ENCODE measurements at regions not wholly inside any gene's neighbourhood (a gene's known extent, or its start where the extent isn't known, plus 50 kb on each side); places are given as distances from the start of the nearest gene placed in this dataset.

DNA sequence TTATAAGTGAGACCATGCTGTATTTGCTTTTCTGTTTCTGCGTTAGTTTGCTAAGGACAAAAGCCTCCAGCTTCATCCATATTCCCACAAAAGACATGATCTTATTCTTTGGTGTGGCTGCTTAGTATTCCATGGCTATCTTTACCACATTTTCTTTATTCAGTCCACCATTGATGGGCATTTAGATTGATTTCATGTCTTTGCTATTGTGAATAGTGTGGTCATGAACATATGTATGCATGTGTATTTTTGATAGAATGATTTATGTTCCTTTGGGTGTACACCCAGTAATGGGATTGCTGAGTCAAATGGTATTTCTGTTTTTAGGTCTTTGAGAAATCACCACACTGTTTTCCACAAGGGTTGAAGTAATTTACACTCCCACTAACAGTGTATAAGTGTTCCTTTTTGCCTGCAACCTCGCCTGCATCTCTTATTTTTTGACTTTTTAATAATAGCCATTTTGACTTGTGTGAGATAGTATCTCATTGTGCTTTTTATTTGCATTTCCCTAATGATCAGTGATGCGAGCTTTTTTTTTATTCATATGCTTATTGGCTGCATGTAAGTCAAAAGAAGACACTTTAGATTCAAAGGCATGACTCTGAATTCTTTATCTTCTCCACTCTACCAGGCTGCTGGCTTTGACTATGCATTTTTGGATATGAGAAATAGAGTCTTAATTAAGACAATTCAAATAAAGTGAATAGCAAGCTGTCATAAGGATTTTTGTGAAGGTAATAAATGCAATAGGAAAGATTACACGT, 183.3 kb upstream of the SYNPR start:
- H3K9me3 ChIP-seq = no peaks in the 10 kb centered on the region
- H3K27ac ChIP-seq = no peak overlapping the region
- TF ChIP-seq, protein P1, sequence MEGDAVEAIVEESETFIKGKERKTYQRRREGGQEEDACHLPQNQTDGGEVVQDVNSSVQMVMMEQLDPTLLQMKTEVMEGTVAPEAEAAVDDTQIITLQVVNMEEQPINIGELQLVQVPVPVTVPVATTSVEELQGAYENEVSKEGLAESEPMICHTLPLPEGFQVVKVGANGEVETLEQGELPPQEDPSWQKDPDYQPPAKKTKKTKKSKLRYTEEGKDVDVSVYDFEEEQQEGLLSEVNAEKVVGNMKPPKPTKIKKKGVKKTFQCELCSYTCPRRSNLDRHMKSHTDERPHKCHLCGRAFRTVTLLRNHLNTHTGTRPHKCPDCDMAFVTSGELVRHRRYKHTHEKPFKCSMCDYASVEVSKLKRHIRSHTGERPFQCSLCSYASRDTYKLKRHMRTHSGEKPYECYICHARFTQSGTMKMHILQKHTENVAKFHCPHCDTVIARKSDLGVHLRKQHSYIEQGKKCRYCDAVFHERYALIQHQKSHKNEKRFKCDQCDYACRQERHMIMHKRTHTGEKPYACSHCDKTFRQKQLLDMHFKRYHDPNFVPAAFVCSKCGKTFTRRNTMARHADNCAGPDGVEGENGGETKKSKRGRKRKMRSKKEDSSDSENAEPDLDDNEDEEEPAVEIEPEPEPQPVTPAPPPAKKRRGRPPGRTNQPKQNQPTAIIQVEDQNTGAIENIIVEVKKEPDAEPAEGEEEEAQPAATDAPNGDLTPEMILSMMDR (IDR thresholded peaks at IDR 0.05) = no peak
- TF ChIP-seq POLR2A (IDR thresholded peaks at IDR 0.05) = no peak
- WGBS, 2 donors = 81 to 86% methylated on average over 4 of the region's 4 CpGs
- no peak overlapping the region for H3K4me3 ChIP-seq (replicated peaks in 1 of 3)
- no peaks in the 10 kb centered on the region for H3K27me3 ChIP-seq
- no peaks in the 10 kb centered on the region for H3K4me1 ChIP-seq
- intact Hi-C loops (cut with DNase I) = no loop called here
- no peak for DNase-seq
- no peaks in the 10 kb centered on the region for H3K36me3 ChIP-seq

GRCh38 chr3:63096248-63097058, 181.7 kb upstream of the SYNPR start:
- Histone ChIP-seq H3K9me3 (no peaks in the 10 kb centered on the region), H3K4me1 (no peaks in the 10 kb centered on the region), H3K27ac (no peak overlapping the region), H3K27me3 (no peaks in the 10 kb centered on the region), H3K4me3 (replicated peaks in 1 of 3) (no peak overlapping the region), H3K36me3 (no peaks in the 10 kb centered on the region)
- no peak for DNase-seq
- intact Hi-C loops (cut with DNase I) = no loop called here
- 90 to 93% methylated on average over 29 to 30 of the region's 32 CpGs for WGBS, 2 donors
- TF ChIP-seq, protein P1 (IDR thresholded peaks at IDR 0.05) = no peak
- no peak for TF ChIP-seq POLR2A (IDR thresholded peaks at IDR 0.05)

DNA sequence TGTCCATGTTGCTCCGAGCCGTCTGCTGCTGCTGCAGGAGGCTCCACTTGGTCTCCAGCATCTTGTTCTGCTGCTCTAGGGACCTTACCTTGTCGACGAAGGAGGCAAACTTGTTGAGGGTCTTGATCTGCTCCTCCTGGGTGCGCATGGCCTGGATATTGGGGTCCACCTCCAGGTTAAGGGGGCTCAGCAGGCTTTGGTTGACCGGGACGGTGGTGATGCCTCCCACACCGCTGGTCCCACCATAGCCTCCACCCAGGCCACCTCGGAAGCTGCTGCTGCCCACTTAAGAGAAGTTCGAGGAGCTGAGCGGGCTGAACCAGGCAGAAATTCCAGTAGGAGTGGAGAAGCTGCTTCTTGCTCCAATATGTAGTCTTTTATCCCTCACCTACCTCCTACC, 180.7 kb upstream of the SYNPR start:
- H3K4me1 ChIP-seq = no peaks in the 10 kb centered on the region
- intact Hi-C loops (cut with DNase I) = no loop called here
- H3K27me3 ChIP-seq = no peaks in the 10 kb centered on the region
- H3K9me3 ChIP-seq = no peaks in the 10 kb centered on the region
- H3K4me3 ChIP-seq (replicated peaks in 1 of 3) = no peak overlapping the region
- H3K36me3 ChIP-seq = no peaks in the 10 kb centered on the region
- DNase-seq = no peak
- TF ChIP-seq POLR2A (IDR thresholded peaks at IDR 0.05) = no peak
- TF ChIP-seq, protein P1 (IDR thresholded peaks at IDR 0.05) = no peak
- H3K27ac ChIP-seq = no peak overlapping the region
- WGBS, 2 donors = 89 to 92% methylated on average over 11 of the region's 11 CpGs

GRCh38 chr3:63116922-63117321, 161.2 kb upstream of the SYNPR start:
- Histone ChIP-seq H3K9me3 (no peaks in the 10 kb centered on the region), H3K27ac (no peak overlapping the region), H3K4me3 (replicated peaks in 1 of 3) (no peak overlapping the region), H3K27me3 (no peaks in the 10 kb centered on the region), H3K36me3 (no peaks in the 10 kb centered on the region), H3K4me1 (no peaks in the 10 kb centered on the region)
- WGBS, 2 donors = 78 to 82% methylated on average over 3 of the region's 3 CpGs
- DNase-seq = no peak
- intact Hi-C loops (cut with DNase I) = no loop called here
- TF ChIP-seq POLR2A (IDR thresholded peaks at IDR 0.05) = no peak
- TF ChIP-seq, protein P1 (IDR thresholded peaks at IDR 0.05) = no peak

- H3K9me3 ChIP-seq = no peaks in the 10 kb centered on the region
- TF ChIP-seq, protein P1 (IDR thresholded peaks at IDR 0.05) = no peak
- TF ChIP-seq POLR2A (IDR thresholded peaks at IDR 0.05) = no peak
- H3K4me1 ChIP-seq = no peaks in the 10 kb centered on the region
- WGBS, 2 donors = 64 to 69% methylated on average over 3 of the region's 3 CpGs
- no peak for DNase-seq
- intact Hi-C loops (cut with DNase I) = no loop called here
- H3K4me3 ChIP-seq (replicated peaks in 1 of 3) = no peak overlapping the region
- H3K27ac ChIP-seq = no peak overlapping the region
- H3K27me3 ChIP-seq = no peaks in the 10 kb centered on the region
- no peaks in the 10 kb centered on the region for H3K36me3 ChIP-seq
These were observed 154.0 kb upstream of the SYNPR start for GRCh38 chr3:63124090-63124489.
